GM23248 (cell line): ENCODE measurements at regions not wholly inside any gene's neighbourhood (a gene's known extent, or its start where the extent isn't known, plus 50 kb on each side); places are given as distances from the start of the nearest gene placed in this dataset.

Source experiments
- EZH2 ChIP-seq: fragments of 200-600 bp; sonication (generic); IDR thresholded peaks from 2 replicates; pipeline ENCODE4 v1.6.1; 2018; ENCODE audit warnings: antibody characterized with exemption, mild to moderate bottlenecking; ENCODE audit not compliant: insufficient read depth, poor library complexity, severe bottlenecking
- EZH2phosphoT487 ChIP-seq: fragments of 200-600 bp; sonication (generic); IDR thresholded peaks from 2 replicates; pipeline ENCODE4 v1.6.1; 2018; ENCODE audit warnings: antibody characterized with exemption, moderate library complexity, mild to moderate bottlenecking, low read depth; ENCODE audit not compliant: insufficient read depth

- TF ChIP-seq EZH2phosphoT487 (no peak), EZH2 (no peak)
These were observed 89.1 kb downstream of the BBS10 start for GRCh38 chr12:76259106-76259505.
